LNCaP clone FGC (cell line): ENCODE measurements at regions not wholly inside any gene's neighbourhood (a gene's known extent, or its start where the extent isn't known, plus 50 kb on each side); places are given as distances from the start of the nearest gene placed in this dataset.

Source experiments
- DNase-seq: peaks from one replicate; pipeline ENCODE4 v3.0.0-alpha.2; 2011; ENCODE audit warnings: low read depth
- H3K4me3 ChIP-seq: 2 replicates; pipeline ENCODE4 v1.5.1; 2011; ENCODE audit warnings: mild to moderate bottlenecking, low read depth, low read length, control low read depth
- TF ChIP-seq, protein P1 (sequence below): IDR thresholded peaks from 2 replicates; pipeline ENCODE4 v1.5.1; 2012; ENCODE audit warnings: mild to moderate bottlenecking; ENCODE audit not compliant: control insufficient read depth, insufficient read depth; ENCODE audit errors: extremely low read depth

DNA sequence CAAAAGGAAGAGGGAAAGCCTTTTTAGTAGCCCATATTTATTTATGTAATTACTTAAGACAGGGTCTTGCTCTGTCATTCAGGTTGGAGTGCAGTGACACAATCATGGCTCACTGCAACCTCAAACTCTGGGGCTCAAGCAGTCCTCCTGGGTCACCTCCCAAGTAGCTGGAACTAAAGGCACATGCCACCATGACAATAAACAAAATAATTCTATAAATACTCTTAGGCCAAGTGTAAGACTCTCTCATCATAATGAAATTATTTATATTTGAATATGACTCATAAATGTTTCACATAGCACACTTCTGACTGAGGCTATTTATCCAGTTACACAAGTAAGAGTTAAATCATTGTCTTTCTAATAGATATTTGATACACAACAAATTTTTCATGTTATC lies 314.7 kb downstream of the AMY1C start:
- H3K4me3 ChIP-seq: no peak overlapping the region
- DNase-seq: no peak
- TF ChIP-seq, protein P1, sequence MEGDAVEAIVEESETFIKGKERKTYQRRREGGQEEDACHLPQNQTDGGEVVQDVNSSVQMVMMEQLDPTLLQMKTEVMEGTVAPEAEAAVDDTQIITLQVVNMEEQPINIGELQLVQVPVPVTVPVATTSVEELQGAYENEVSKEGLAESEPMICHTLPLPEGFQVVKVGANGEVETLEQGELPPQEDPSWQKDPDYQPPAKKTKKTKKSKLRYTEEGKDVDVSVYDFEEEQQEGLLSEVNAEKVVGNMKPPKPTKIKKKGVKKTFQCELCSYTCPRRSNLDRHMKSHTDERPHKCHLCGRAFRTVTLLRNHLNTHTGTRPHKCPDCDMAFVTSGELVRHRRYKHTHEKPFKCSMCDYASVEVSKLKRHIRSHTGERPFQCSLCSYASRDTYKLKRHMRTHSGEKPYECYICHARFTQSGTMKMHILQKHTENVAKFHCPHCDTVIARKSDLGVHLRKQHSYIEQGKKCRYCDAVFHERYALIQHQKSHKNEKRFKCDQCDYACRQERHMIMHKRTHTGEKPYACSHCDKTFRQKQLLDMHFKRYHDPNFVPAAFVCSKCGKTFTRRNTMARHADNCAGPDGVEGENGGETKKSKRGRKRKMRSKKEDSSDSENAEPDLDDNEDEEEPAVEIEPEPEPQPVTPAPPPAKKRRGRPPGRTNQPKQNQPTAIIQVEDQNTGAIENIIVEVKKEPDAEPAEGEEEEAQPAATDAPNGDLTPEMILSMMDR: no peak

GRCh38 chr1:104072915-104073371 lies 323.2 kb downstream of the AMY1C start:
- DNase-seq: no peak
- TF ChIP-seq, protein P1: no peak
- no peak overlapping the region for H3K4me3 ChIP-seq

GRCh38 chr1:104073463-104073902 lies 323.8 kb downstream of the AMY1C start:
- no peak overlapping the region for H3K4me3 ChIP-seq
- no peak for DNase-seq
- TF ChIP-seq, protein P1: no peak

- no peak for DNase-seq
- TF ChIP-seq, protein P1: no peak
- H3K4me3 ChIP-seq: no peak overlapping the region
Observed at GRCh38 chr1:104082221-104082620, 332.5 kb downstream of the AMY1C start.

DNA sequence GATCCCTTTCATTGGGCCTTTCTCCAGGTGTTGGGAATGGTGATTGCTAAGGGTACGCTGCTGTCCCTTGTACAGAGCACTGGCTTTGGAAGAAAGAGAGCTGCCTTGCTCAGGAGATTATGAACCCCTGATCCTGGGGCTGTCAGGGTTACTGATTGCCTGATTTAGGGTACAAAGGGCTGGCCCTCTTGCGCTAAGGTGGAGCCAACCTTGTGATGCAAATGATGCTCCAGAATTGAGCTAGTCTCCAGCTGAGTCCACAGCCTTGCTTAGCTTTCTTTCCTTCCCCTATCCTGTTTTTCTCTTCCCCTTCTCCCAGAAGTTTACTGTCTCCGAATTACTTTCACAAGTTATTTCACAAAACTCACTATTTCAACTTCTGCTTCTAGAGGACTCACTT lies 334.7 kb downstream of the AMY1C start:
- TF ChIP-seq, protein P1: no peak
- no peak for DNase-seq
- no peak overlapping the region for H3K4me3 ChIP-seq

DNA sequence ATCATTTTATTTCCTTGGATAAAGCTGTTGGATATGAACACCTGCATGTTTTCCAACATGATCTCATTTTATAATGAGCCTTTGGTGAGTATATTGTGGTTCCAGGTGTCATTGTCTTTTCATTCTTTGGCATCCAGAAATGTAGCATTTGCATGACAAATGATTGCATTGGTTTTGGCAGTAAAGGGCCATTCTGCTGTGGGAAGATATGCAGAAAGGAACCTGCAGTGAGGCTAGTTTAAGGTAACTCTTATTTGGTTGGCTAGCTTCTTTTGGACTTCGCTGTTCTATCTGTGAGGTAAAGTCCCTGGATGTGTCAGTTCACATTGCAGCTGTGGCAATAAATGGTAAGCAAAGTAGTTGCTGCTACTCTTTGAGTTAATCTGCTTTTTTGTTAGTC lies 343.0 kb downstream of the AMY1C start:
- TF ChIP-seq, protein P1: no peak
- no peak overlapping the region for H3K4me3 ChIP-seq
- no peak for DNase-seq

GRCh38 chr1:104098837-104099236 lies 349.1 kb downstream of the AMY1C start:
- TF ChIP-seq, protein P1: no peak
- DNase-seq: no peak
- no peak overlapping the region for H3K4me3 ChIP-seq
